ENCODE measurements at regions not wholly inside any gene's neighbourhood (a gene's known extent, or its start where the extent isn't known, plus 50 kb on each side); places are given as distances from the start of the nearest gene placed in this dataset.
"Not testable (repeated sequence)": the region's sequence is repeated elsewhere in the genome, so short reads cannot be mapped to it uniquely, and the experiment has no call there.

GRCh38 chr5:21491182-21491581, 1362.0 kb downstream of the CDH12 start:
- H3K9me3 Mint-ChIP-seq; H3K4me1 Mint-ChIP-seq; H3K4me3 Mint-ChIP-seq; DNase-seq; H3K27ac Mint-ChIP-seq; H3K27me3 Mint-ChIP-seq (ENCODE audit: low read depth, poor library complexity): not testable (repeated sequence)
- peaks cover 12% of the 10 kb centered on the region for H3K36me3 Mint-ChIP-seq (ENCODE audit: low read depth)

- DNase-seq; H3K4me1 Mint-ChIP-seq; H3K4me3 Mint-ChIP-seq; H3K27me3 Mint-ChIP-seq (ENCODE audit: low read depth, poor library complexity); H3K36me3 Mint-ChIP-seq (ENCODE audit: low read depth); H3K9me3 Mint-ChIP-seq; H3K27ac Mint-ChIP-seq: not testable (repeated sequence)
Observed at GRCh38 chr5:21488828-21489227, 1364.3 kb downstream of the CDH12 start.

GRCh38 chr5:21485458-21486000, 1367.6 kb downstream of the CDH12 start:
- peak; percentile 17 for DNase-seq
- not testable (repeated sequence) for H3K27me3 Mint-ChIP-seq (ENCODE audit: low read depth, poor library complexity); H3K27ac Mint-ChIP-seq; H3K4me3 Mint-ChIP-seq; H3K9me3 Mint-ChIP-seq; H3K36me3 Mint-ChIP-seq (ENCODE audit: low read depth)
- peak; percentile 32 for TF ChIP-seq CTCF (IDR thresholded peaks at IDR 0.05)
- peaks cover 18% of the 10 kb centered on the region for H3K4me1 Mint-ChIP-seq

- H3K9me3 Mint-ChIP-seq; H3K27ac Mint-ChIP-seq; H3K4me3 Mint-ChIP-seq; H3K27me3 Mint-ChIP-seq (ENCODE audit: low read depth, poor library complexity); DNase-seq: not testable (repeated sequence)
- Mint-ChIP-seq H3K36me3 (ENCODE audit: low read depth) (peaks cover 15% of the 10 kb centered on the region), H3K4me1 (peaks cover 24% of the 10 kb centered on the region)
Observed at GRCh38 chr5:21484498-21484889, 1368.7 kb downstream of the CDH12 start.

- H3K27me3 Mint-ChIP-seq (ENCODE audit: low read depth, poor library complexity); H3K27ac Mint-ChIP-seq: not testable (repeated sequence)
Observed at GRCh38 chr5:21483790-21484497, 1369.2 kb downstream of the CDH12 start.

GRCh38 chr5:21482983-21483650, 1370.0 kb downstream of the CDH12 start:
- not testable (repeated sequence) for H3K9me3 Mint-ChIP-seq; H3K27ac Mint-ChIP-seq; H3K4me3 Mint-ChIP-seq; H3K27me3 Mint-ChIP-seq (ENCODE audit: low read depth, poor library complexity); DNase-seq
- peaks cover 24% of the 10 kb centered on the region for H3K4me1 Mint-ChIP-seq
- peaks cover 26% of the 10 kb centered on the region for H3K36me3 Mint-ChIP-seq (ENCODE audit: low read depth)

More at GRCh38 chr5:21483790-21484497, 1369.2 kb downstream of the CDH12 start:
- H3K9me3 Mint-ChIP-seq, H3K4me3 Mint-ChIP-seq, DNase-seq: not testable (repeated sequence)
- H3K4me1 Mint-ChIP-seq, result peaks cover 24% of the 10 kb centered on the region
- peaks cover 20% of the 10 kb centered on the region for H3K36me3 Mint-ChIP-seq (ENCODE audit: low read depth)

GRCh38 chr5:21482522-21482921, 1370.6 kb downstream of the CDH12 start:
- not testable (repeated sequence) for H3K9me3 Mint-ChIP-seq; H3K27me3 Mint-ChIP-seq (ENCODE audit: low read depth, poor library complexity); H3K4me3 Mint-ChIP-seq; DNase-seq
- peak overlapping the region; percentile 80 for H3K27ac Mint-ChIP-seq
- peaks cover 26% of the 10 kb centered on the region for H3K36me3 Mint-ChIP-seq (ENCODE audit: low read depth)
- H3K4me1 Mint-ChIP-seq, result peaks cover 24% of the 10 kb centered on the region

GRCh38 chr5:21481320-21482270, 1371.5 kb downstream of the CDH12 start:
- not testable (repeated sequence) for H3K4me3 Mint-ChIP-seq; H3K9me3 Mint-ChIP-seq; H3K27me3 Mint-ChIP-seq (ENCODE audit: low read depth, poor library complexity); DNase-seq
- peaks cover 24% of the 10 kb centered on the region for H3K4me1 Mint-ChIP-seq
- peaks cover 26% of the 10 kb centered on the region for H3K36me3 Mint-ChIP-seq (ENCODE audit: low read depth)
- peak overlapping the region; percentile 86 for H3K27ac Mint-ChIP-seq

- H3K9me3 Mint-ChIP-seq; H3K4me3 Mint-ChIP-seq; H3K27me3 Mint-ChIP-seq (ENCODE audit: low read depth, poor library complexity); DNase-seq: not testable (repeated sequence)
- peaks cover 26% of the 10 kb centered on the region for H3K36me3 Mint-ChIP-seq (ENCODE audit: low read depth)
- H3K4me1 Mint-ChIP-seq, result peaks cover 24% of the 10 kb centered on the region
- peak overlapping the region; percentile 33 for H3K27ac Mint-ChIP-seq
Observed at GRCh38 chr5:21480054-21480453, 1373.1 kb downstream of the CDH12 start.

GRCh38 chr5:21473981-21474380, 1379.2 kb downstream of the CDH12 start:
- H3K4me1 Mint-ChIP-seq; DNase-seq; H3K9me3 Mint-ChIP-seq; H3K27me3 Mint-ChIP-seq (ENCODE audit: low read depth, poor library complexity); H3K4me3 Mint-ChIP-seq; H3K27ac Mint-ChIP-seq: not testable (repeated sequence)
- H3K36me3 Mint-ChIP-seq (ENCODE audit: low read depth), result peaks cover 42% of the 10 kb centered on the region

- H3K9me3 Mint-ChIP-seq; H3K4me3 Mint-ChIP-seq; DNase-seq; H3K27me3 Mint-ChIP-seq (ENCODE audit: low read depth, poor library complexity); H3K27ac Mint-ChIP-seq; H3K4me1 Mint-ChIP-seq: not testable (repeated sequence)
- H3K36me3 Mint-ChIP-seq (ENCODE audit: low read depth), result peaks cover 36% of the 10 kb centered on the region
Observed at GRCh38 chr5:21473436-21473835, 1379.7 kb downstream of the CDH12 start.

GRCh38 chr5:21471691-21472090, 1381.5 kb downstream of the CDH12 start:
- H3K36me3 Mint-ChIP-seq (ENCODE audit: low read depth), result peaks cover 39% of the 10 kb centered on the region
- not testable (repeated sequence) for H3K4me1 Mint-ChIP-seq; H3K4me3 Mint-ChIP-seq; H3K27me3 Mint-ChIP-seq (ENCODE audit: low read depth, poor library complexity); H3K9me3 Mint-ChIP-seq; H3K27ac Mint-ChIP-seq; DNase-seq
